ENCODE measurements at regions not wholly inside any gene's neighbourhood (a gene's known extent, or its start where the extent isn't known, plus 50 kb on each side); places are given as distances from the start of the nearest gene placed in this dataset.

- H3K79me2 ChIP-seq (ENCODE audit: low read length), result no peaks in the 10 kb centered on the region
- POLR2A ChIA-PET (ENCODE audit: unreplicated experiment), result no interaction called here
- no peaks in the 10 kb centered on the region for H4K20me1 ChIP-seq (ENCODE audit: low read length)
- intact Hi-C loops (cut with micrococcal nuclease), result no loop called here
- DNase-seq (no peak), ATAC-seq (no peak)
- H3F3A ChIP-seq (ENCODE audit: low read length, unreplicated experiment), result no peaks in the 10 kb centered on the region
- no peaks in the 10 kb centered on the region for H3K36me3 ChIP-seq (ENCODE audit: low read depth, low read length)
- H3K27me3 ChIP-seq (ENCODE audit: low read length), result no peaks in the 10 kb centered on the region
- no peak overlapping the region for H3K27ac ChIP-seq (ENCODE audit: low read length)
- no peak overlapping the region for H2AFZ ChIP-seq (ENCODE audit: low read length)
- H3K4me3 ChIP-seq (ENCODE audit: low read length), result no peak overlapping the region
- H3K9me3 ChIP-seq (ENCODE audit: low read length), result no peaks in the 10 kb centered on the region
- no peaks in the 10 kb centered on the region for H3K4me1 ChIP-seq (ENCODE audit: insufficient read depth, low read length)
- H3K9me2 ChIP-seq (replicated peaks; ENCODE audit: low read length), result no peaks in the 10 kb centered on the region
- CTCF ChIA-PET, result no interaction called here
- TF ChIP-seq EZH2 (IDR thresholded peaks at IDR 0.05; ENCODE audit: low read length, unreplicated experiment) (no peak), CTCF (conservative IDR thresholded peaks at IDR 0.05; ENCODE audit: low read depth, low read length) (no peak), EZH2phosphoT487 (IDR thresholded peaks at IDR 0.05; ENCODE audit: borderline replicate concordance, low read length) (no peak)
- no TSS peak for BruUV-seq (replicated peaks)
- H3K4me2 ChIP-seq (ENCODE audit: low read length), result no peak overlapping the region
- H3K9ac ChIP-seq (ENCODE audit: low read length), result no peak overlapping the region
Measured at GRCh38 chr2:180110469-180110868, 103.4 kb upstream of the CWC22 start.

GRCh38 chr2:180101846-180102245 is 94.7 kb upstream of the CWC22 start:
- no peaks in the 10 kb centered on the region for H3K4me1 ChIP-seq (ENCODE audit: insufficient read depth, low read length)
- DNase-seq (no peak), ATAC-seq (peak; percentile 77)
- no peaks in the 10 kb centered on the region for H3K36me3 ChIP-seq (ENCODE audit: low read depth, low read length)
- intact Hi-C loops (cut with micrococcal nuclease), result no loop called here
- no peaks in the 10 kb centered on the region for H3K79me2 ChIP-seq (ENCODE audit: low read length)
- H3K27ac ChIP-seq (ENCODE audit: low read length), result no peak overlapping the region
- H4K20me1 ChIP-seq (ENCODE audit: low read length), result no peaks in the 10 kb centered on the region
- TF ChIP-seq EZH2phosphoT487 (IDR thresholded peaks at IDR 0.05; ENCODE audit: borderline replicate concordance, low read length), result no peak
- no peak for TF ChIP-seq CTCF (conservative IDR thresholded peaks at IDR 0.05; ENCODE audit: low read depth, low read length)
- TF ChIP-seq EZH2 (IDR thresholded peaks at IDR 0.05; ENCODE audit: low read length, unreplicated experiment), result no peak
- no peaks in the 10 kb centered on the region for H3K9me3 ChIP-seq (ENCODE audit: low read length)
- no TSS peak for BruUV-seq (replicated peaks)
- ChIA-PET POLR2A (ENCODE audit: unreplicated experiment) (no interaction called here), CTCF (no interaction called here)
- no peaks in the 10 kb centered on the region for H3K27me3 ChIP-seq (ENCODE audit: low read length)
- no peak overlapping the region for H3K9ac ChIP-seq (ENCODE audit: low read length)
- no peak overlapping the region for H2AFZ ChIP-seq (ENCODE audit: low read length)
- no peak overlapping the region for H3K4me3 ChIP-seq (ENCODE audit: low read length)
- H3F3A ChIP-seq (ENCODE audit: low read length, unreplicated experiment), result no peaks in the 10 kb centered on the region
- H3K9me2 ChIP-seq (replicated peaks; ENCODE audit: low read length), result no peaks in the 10 kb centered on the region
- H3K4me2 ChIP-seq (ENCODE audit: low read length), result no peak overlapping the region

- Histone ChIP-seq H3K4me3 (ENCODE audit: low read length) (no peak overlapping the region), H3K9ac (ENCODE audit: low read length) (no peak overlapping the region), H3K36me3 (ENCODE audit: low read depth, low read length) (no peaks in the 10 kb centered on the region), H3K9me3 (ENCODE audit: low read length) (no peaks in the 10 kb centered on the region), H3K4me1 (ENCODE audit: insufficient read depth, low read length) (no peaks in the 10 kb centered on the region), H3K27me3 (ENCODE audit: low read length) (no peaks in the 10 kb centered on the region), H3K79me2 (ENCODE audit: low read length) (no peaks in the 10 kb centered on the region), H3K27ac (ENCODE audit: low read length) (no peak overlapping the region), H2AFZ (ENCODE audit: low read length) (no peak overlapping the region), H4K20me1 (ENCODE audit: low read length) (no peaks in the 10 kb centered on the region), H3K9me2 (replicated peaks; ENCODE audit: low read length) (no peaks in the 10 kb centered on the region), H3K4me2 (ENCODE audit: low read length) (no peak overlapping the region), H3F3A (ENCODE audit: low read length, unreplicated experiment) (no peaks in the 10 kb centered on the region)
- ATAC-seq (no peak), DNase-seq (no peak)
- ChIA-PET POLR2A (ENCODE audit: unreplicated experiment) (no interaction called here), CTCF (no interaction called here)
- intact Hi-C loops (cut with micrococcal nuclease), result no loop called here
- no TSS peak for BruUV-seq (replicated peaks)
- TF ChIP-seq CTCF (conservative IDR thresholded peaks at IDR 0.05; ENCODE audit: low read depth, low read length) (no peak), EZH2phosphoT487 (IDR thresholded peaks at IDR 0.05; ENCODE audit: borderline replicate concordance, low read length) (no peak), EZH2 (IDR thresholded peaks at IDR 0.05; ENCODE audit: low read length, unreplicated experiment) (no peak)
Measured at GRCh38 chr2:180099308-180099707, 92.2 kb upstream of the CWC22 start.
